Lower leg skin (tissue), 3 donors: ENCODE measurements at regions not wholly inside any gene's neighbourhood (a gene's known extent, or its start where the extent isn't known, plus 50 kb on each side); places are given as distances from the start of the nearest gene placed in this dataset.

Source experiments
- CTCF ChIP-seq, 3 donors: fragments of 450-650 bp; IDR thresholded peaks; one replicate each; pipeline ENCODE4 v1.5.1; 2016; ENCODE audit warnings: antibody characterized with exemption in 3 of 3, mild to moderate bottlenecking in 3 of 3, moderate library complexity in 2 of 3
- POLR2A ChIP-seq, 2 donors: fragments of 450-650 bp; IDR thresholded peaks; one replicate each; pipeline ENCODE4 v1.6.1; 2016 to 2017; ENCODE audit warnings: antibody characterized with exemption in 2 of 2, mild to moderate bottlenecking in 1 of 2, moderate library complexity in 1 of 2

- no peak for TF ChIP-seq CTCF (IDR thresholded peaks at IDR 0.05)
- no peak for TF ChIP-seq POLR2A (IDR thresholded peaks at IDR 0.05)
Measured at GRCh38 chr6:3535776-3536435, 79.1 kb upstream of the SLC22A23 start.
